Endothelial cell of umbilical vein (primary cell): ENCODE measurements at regions not wholly inside any gene's neighbourhood (a gene's known extent, or its start where the extent isn't known, plus 50 kb on each side); places are given as distances from the start of the nearest gene placed in this dataset.

Experiments used
- BruUV-seq: library from RNA; stranded (reverse); fragments of 400-500 nt; replicated peaks from 2 replicates; lab custom pipeline; 2021; lab: Mats Ljungman, UMichigan
- CTCF ChIA-PET: fragments of 300-600, 350-600 bp; sonication (Branson Sonifier 250); formaldehyde crosslinking; loops from one replicate; lab custom pipeline; 2021; ENCODE audit warnings: antibody characterized with exemption, inconsistent platforms; lab: Charles Lee
- POLR2A ChIA-PET: fragments of 300-600, 350-600 bp; sonication (Branson Sonifier 250); formaldehyde crosslinking; loops from one replicate; lab custom pipeline; 2021; ENCODE audit warnings: antibody characterized with exemption, inconsistent platforms; lab: Charles Lee
- DNase-seq: peaks from one replicate; pipeline ENCODE4 v3.0.0-alpha.2; 2011; ENCODE audit warnings: low read depth, low spot score
- FAIRE-seq: peaks from 2 replicates; lab custom pipeline; 2011; peaks lifted over from hg19 to GRCh38; lab: Jason Lieb, UNC
- H2AFZ ChIP-seq: 2 replicates; pipeline ENCODE4 v1.6.0; 2012; ENCODE audit warnings: low read depth, low read length, control low read depth, inconsistent platforms
- H3K27ac ChIP-seq: 2 replicates; pipeline ENCODE4 v1.5.1; 2011; ENCODE audit warnings: low read depth, mild to moderate bottlenecking, control low read depth, low read length, moderate library complexity; ENCODE audit not compliant: insufficient read depth
- H3K27me3 ChIP-seq, 2 experiments: 2 replicates each; pipeline versions ENCODE4 v1.6.0 to v1.6.1; 2011; ENCODE audit warnings: low read length in 2 of 2, mixed read lengths in 1 of 2; ENCODE audit not compliant: control insufficient read depth in 2 of 2, insufficient read depth in 2 of 2
- H3K36me3 ChIP-seq, 2 experiments: 2 replicates in 1 of 2; 3 replicates in 1 of 2; pipeline ENCODE4 v1.5.1; 2011; ENCODE audit warnings: low read length in 2 of 2, mild to moderate bottlenecking in 1 of 2, moderate library complexity in 1 of 2; ENCODE audit not compliant: control insufficient read depth in 2 of 2, insufficient read depth in 2 of 2; ENCODE audit errors: extremely low read depth in 1 of 2
- H3K4me1 ChIP-seq: 3 replicates; pipeline ENCODE4 v1.5.1; 2011; ENCODE audit warnings: mild to moderate bottlenecking, low read length; ENCODE audit not compliant: control insufficient read depth, insufficient read depth; ENCODE audit errors: extremely low read depth
- H3K4me2 ChIP-seq: 2 replicates; pipeline ENCODE4 v1.6.1; 2011; ENCODE audit warnings: low read length, control low read depth, mixed read lengths; ENCODE audit not compliant: insufficient read depth
- H3K4me3 ChIP-seq, 3 experiments: fragments of 200-600 bp in 1 of 3; sonication (generic), shearing (Covaris generic) in 1 of 3; replicated peaks in 1 of 3; 2 replicates each; pipeline ENCODE4 v1.5.1; 2011 to 2016; ENCODE audit warnings: control low read depth in 3 of 3, low read length in 3 of 3, mild to moderate bottlenecking in 2 of 3, inconsistent platforms in 1 of 3, low read depth in 1 of 3, moderate library complexity in 1 of 3; ENCODE audit not compliant: insufficient read depth in 1 of 3
- H3K79me2 ChIP-seq: 2 replicates; pipeline ENCODE4 v1.6.0; 2012; ENCODE audit warnings: low read length, inconsistent platforms; ENCODE audit not compliant: control insufficient read depth, insufficient read depth
- H3K9ac ChIP-seq: replicated peaks from 2 replicates; pipeline ENCODE3; 2011; ENCODE audit warnings: low read length, control low read depth; ENCODE audit not compliant: insufficient read depth; ENCODE audit errors: extremely low read depth
- H3K9me1 ChIP-seq: replicated peaks from 3 replicates; pipeline ENCODE4 v1.6.0; 2011; ENCODE audit warnings: mild to moderate bottlenecking, low read length; ENCODE audit not compliant: control insufficient read depth, insufficient read depth; ENCODE audit errors: extremely low read depth
- H3K9me3 ChIP-seq: replicated peaks from 2 replicates; pipeline ENCODE4 v1.5.1; 2012; ENCODE audit warnings: low read length, inconsistent platforms; ENCODE audit not compliant: control insufficient read depth, insufficient read depth
- H4K20me1 ChIP-seq: replicated peaks from 2 replicates; pipeline ENCODE3; 2011; ENCODE audit warnings: mild to moderate bottlenecking, low read length; ENCODE audit not compliant: control insufficient read depth, insufficient read depth; ENCODE audit errors: extremely low read depth
- CTCF ChIP-seq, 2 donors: IDR thresholded peaks; 1 replicate in 1 of 2; 2 replicates in 1 of 2; pipeline ENCODE4 v1.5.1; 2011; ENCODE audit warnings: low read length in 2 of 2, mild to moderate bottlenecking in 2 of 2, moderate library complexity in 2 of 2, control low read depth in 1 of 2, inconsistent platforms in 1 of 2, low read depth in 1 of 2; ENCODE audit not compliant: insufficient read depth in 1 of 2; ENCODE audit errors: extremely low read depth in 1 of 2
- EZH2 ChIP-seq: IDR thresholded peaks from 2 replicates; pipeline ENCODE4 v1.6.1; 2012; ENCODE audit warnings: borderline replicate concordance, low read depth, mild to moderate bottlenecking, moderate library complexity, low read length, inconsistent platforms; ENCODE audit not compliant: severe bottlenecking
- FOS ChIP-seq: IDR thresholded peaks from 2 replicates; pipeline ENCODE4 v1.6.1; 2011; ENCODE audit warnings: mild to moderate bottlenecking, low read length, moderate library complexity, borderline replicate concordance; ENCODE audit not compliant: insufficient read depth
- GATA2 ChIP-seq: IDR thresholded peaks from 2 replicates; pipeline ENCODE4 v1.7.0; 2011; ENCODE audit warnings: low read depth, mild to moderate bottlenecking, moderate library complexity, mixed read lengths, low read length; ENCODE audit not compliant: insufficient read length, insufficient read depth
- JUN ChIP-seq: IDR thresholded peaks from 2 replicates; pipeline ENCODE4 v1.6.1; 2011; ENCODE audit warnings: borderline replicate concordance, low read depth; ENCODE audit not compliant: insufficient read length, insufficient read depth
- MAX ChIP-seq: IDR thresholded peaks from 2 replicates; pipeline ENCODE4 v1.6.1; 2011; ENCODE audit not compliant: insufficient read depth, insufficient read length
- MYC ChIP-seq: IDR thresholded peaks from one replicate; pipeline ENCODE4 v1.6.1; 2011; ENCODE audit warnings: mild to moderate bottlenecking, low read depth, low read length
- POLR2A ChIP-seq: IDR thresholded peaks from 2 replicates; pipeline ENCODE4 v1.6.1; 2012; ENCODE audit warnings: low read depth, mild to moderate bottlenecking, control low read depth, low read length
- POLR2AphosphoS5 ChIP-seq: IDR thresholded peaks from 2 replicates; pipeline ENCODE4 v1.6.1; 2012; ENCODE audit warnings: low read depth, mild to moderate bottlenecking, control low read depth, low read length, moderate library complexity; ENCODE audit not compliant: insufficient read depth
- dilution Hi-C: fragments of 300-500 bp; cut with MboI; formaldehyde crosslinking; loops from one replicate; pipeline ENCODE4 v1.15.0; 2019; ENCODE audit warnings: low sequenced_read_pairs; ENCODE audit not compliant: extremely low pct_ligation_motif_present
- intact Hi-C: fragments of 100-400 bp; cut with micrococcal nuclease; formaldehyde crosslinking; loops from one replicate; pipeline ENCODE4 v1.10.0; 2022

GRCh38 chr18:1627494-1627893 lies 722.8 kb downstream of the ADCYAP1 start:
- FAIRE-seq (no peak), DNase-seq (no peak)
- CTCF ChIA-PET, result no interaction called here
- Histone ChIP-seq H3K9me3 (no peaks in the 10 kb centered on the region), H3K27ac (no peak overlapping the region), H3K9ac (no peak overlapping the region), H3K4me1 (no peaks in the 10 kb centered on the region), H3K4me3 (no peak overlapping the region), H4K20me1 (no peaks in the 10 kb centered on the region), H3K27me3 (no peaks in the 10 kb centered on the region), H3K9me1 (no peaks in the 10 kb centered on the region), H2AFZ (no peak overlapping the region), H3K4me2 (no peak overlapping the region), H3K79me2 (no peaks in the 10 kb centered on the region), H3K36me3 (no peaks in the 10 kb centered on the region)
- TF ChIP-seq FOS, result no peak
- TF ChIP-seq EZH2, result no peak
- TF ChIP-seq MYC, result no peak
- no peak for TF ChIP-seq MAX
- no peak for TF ChIP-seq POLR2AphosphoS5
- no peak for TF ChIP-seq JUN
- dilution Hi-C loops, result no loop called here
- POLR2A ChIA-PET, result no interaction called here
- BruUV-seq, result no TSS peak
- intact Hi-C loops, result no loop called here

DNA sequence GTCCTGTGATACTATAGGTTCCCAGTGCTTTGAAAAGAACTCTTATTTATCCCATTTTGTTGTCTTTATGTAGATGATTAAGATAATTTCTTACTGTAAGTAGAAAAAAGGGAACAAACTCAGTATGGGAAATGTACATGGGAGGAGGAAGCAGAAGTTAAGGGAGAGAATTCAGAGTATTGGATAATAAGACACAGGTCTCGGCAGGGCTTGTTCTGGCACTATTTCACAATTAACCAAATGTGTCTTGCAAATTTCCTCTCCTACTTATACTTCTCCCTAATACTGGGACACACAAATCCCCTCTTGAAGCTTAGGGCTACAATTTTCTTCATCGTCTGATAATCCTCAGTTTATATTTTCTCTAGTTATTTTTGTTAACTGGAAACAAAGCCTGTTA lies 744.0 kb downstream of the ADCYAP1 start:
- DNase-seq (no peak), FAIRE-seq (no peak)
- Histone ChIP-seq H2AFZ (no peak overlapping the region), H3K36me3 (no peaks in the 10 kb centered on the region), H3K79me2 (no peaks in the 10 kb centered on the region), H3K27me3 (no peaks in the 10 kb centered on the region), H3K27ac (no peak overlapping the region), H3K9ac (no peak overlapping the region), H3K4me3 (no peak overlapping the region), H4K20me1 (no peaks in the 10 kb centered on the region), H3K4me1 (no peaks in the 10 kb centered on the region), H3K9me3 (no peaks in the 10 kb centered on the region), H3K9me1 (no peaks in the 10 kb centered on the region), H3K4me2 (no peak overlapping the region)
- intact Hi-C loops, result no loop called here
- CTCF ChIA-PET, result no interaction called here
- dilution Hi-C loops, result no loop called here
- BruUV-seq, result no TSS peak
- TF ChIP-seq GATA2 (no peak), JUN (no peak), FOS (no peak), EZH2 (no peak), MAX (no peak), CTCF (IDR thresholded peaks at IDR 0.05; ENCODE audit: extremely low read depth in 1 of 2, insufficient read depth in 1 of 2, low read depth in 1 of 2, low read length in 2 of 2) (no peak), MYC (no peak), POLR2A (no peak), POLR2AphosphoS5 (no peak)
- POLR2A ChIA-PET, result no interaction called here
